ENCODE measurements at regions not wholly inside any gene's neighbourhood (a gene's known extent, or its start where the extent isn't known, plus 50 kb on each side); places are given as distances from the start of the nearest gene placed in this dataset.

DNA sequence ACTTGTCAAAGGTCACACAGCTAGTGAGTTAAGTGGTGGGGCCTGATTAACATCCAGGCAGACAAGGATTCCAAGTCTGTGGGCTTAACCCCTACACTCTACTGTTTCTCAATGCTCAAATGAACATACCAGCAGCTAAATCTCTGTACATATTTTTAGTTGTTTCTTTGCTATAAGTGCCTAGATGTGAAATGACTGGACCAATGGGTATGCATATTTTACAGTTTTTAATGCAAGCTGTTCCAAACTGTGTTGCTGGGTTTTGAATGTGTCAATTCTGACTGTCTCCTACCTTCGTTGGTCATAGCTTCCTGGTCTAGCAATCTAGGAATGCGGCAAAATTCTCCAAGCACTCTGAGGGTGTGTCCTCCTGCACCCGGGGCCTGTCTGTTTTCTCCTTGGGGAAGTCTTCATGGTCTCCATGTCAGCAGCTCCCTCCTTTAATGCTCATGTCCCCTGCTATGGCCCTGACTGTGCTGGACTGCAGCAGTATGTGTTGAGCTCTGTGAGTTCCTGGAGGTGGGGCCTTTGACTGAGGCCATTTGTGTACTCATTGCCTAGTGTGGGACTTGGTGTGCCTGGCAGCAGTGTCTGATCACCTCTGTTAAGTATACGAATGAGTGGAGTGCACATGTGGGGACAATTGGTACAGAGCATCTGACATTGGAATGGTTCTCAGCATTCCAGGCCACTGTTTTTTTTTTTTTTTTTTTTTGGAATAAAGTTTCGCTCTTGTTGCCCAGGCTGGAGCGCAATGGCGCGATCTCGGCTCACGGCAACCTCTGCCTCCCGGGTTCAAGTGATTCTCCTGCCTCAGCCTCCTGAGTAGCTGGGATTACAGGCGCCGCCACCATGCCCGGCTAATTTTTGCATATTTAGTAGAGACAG is 72.9 kb upstream of the SLC2A1 start:
- TF ChIP-seq, protein P1, sequence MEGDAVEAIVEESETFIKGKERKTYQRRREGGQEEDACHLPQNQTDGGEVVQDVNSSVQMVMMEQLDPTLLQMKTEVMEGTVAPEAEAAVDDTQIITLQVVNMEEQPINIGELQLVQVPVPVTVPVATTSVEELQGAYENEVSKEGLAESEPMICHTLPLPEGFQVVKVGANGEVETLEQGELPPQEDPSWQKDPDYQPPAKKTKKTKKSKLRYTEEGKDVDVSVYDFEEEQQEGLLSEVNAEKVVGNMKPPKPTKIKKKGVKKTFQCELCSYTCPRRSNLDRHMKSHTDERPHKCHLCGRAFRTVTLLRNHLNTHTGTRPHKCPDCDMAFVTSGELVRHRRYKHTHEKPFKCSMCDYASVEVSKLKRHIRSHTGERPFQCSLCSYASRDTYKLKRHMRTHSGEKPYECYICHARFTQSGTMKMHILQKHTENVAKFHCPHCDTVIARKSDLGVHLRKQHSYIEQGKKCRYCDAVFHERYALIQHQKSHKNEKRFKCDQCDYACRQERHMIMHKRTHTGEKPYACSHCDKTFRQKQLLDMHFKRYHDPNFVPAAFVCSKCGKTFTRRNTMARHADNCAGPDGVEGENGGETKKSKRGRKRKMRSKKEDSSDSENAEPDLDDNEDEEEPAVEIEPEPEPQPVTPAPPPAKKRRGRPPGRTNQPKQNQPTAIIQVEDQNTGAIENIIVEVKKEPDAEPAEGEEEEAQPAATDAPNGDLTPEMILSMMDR (IDR thresholded peaks at IDR 0.05) = no peak
- no peak for TF ChIP-seq POLR2AphosphoS5 (IDR thresholded peaks at IDR 0.05; ENCODE audit: low read depth, low read length)

Data from Panc1 (cell line).